ENCODE measurements at regions not wholly inside any gene's neighbourhood (a gene's known extent, or its start where the extent isn't known, plus 50 kb on each side); places are given as distances from the start of the nearest gene placed in this dataset.

GRCh38 chr18:46388286-46388685 is 268.7 kb downstream of the LOXHD1 start:
- TF ChIP-seq CTCF (IDR thresholded peaks at IDR 0.05) (no peak), EZH2phosphoT487 (IDR thresholded peaks at IDR 0.05) (no peak)
